SK-N-SH treated with all-trans-retinoic acid at 6 μM for 48 hours (cell line): ENCODE measurements at regions not wholly inside any gene's neighbourhood (a gene's known extent, or its start where the extent isn't known, plus 50 kb on each side); places are given as distances from the start of the nearest gene placed in this dataset.

Source experiments
- ARNTL ChIP-seq: fragments of 450-650 bp; formaldehyde crosslinking; IDR thresholded peaks from 2 replicates; pipeline ENCODE4 v1.5.0; 2020; ENCODE audit warnings: low read depth, mild to moderate bottlenecking, moderate library complexity, borderline replicate concordance
- ESRRG ChIP-seq: fragments of 250-450 bp; sonication (Bioruptor Pico); IDR thresholded peaks from 2 replicates; pipeline ENCODE4 v1.6.1; 2021; ENCODE audit warnings: mild to moderate bottlenecking
- OSR1 ChIP-seq: fragments of 250-450 bp; sonication (Bioruptor Pico); IDR thresholded peaks from 2 replicates; pipeline ENCODE4 v1.8.0; 2022; ENCODE audit warnings: moderate library complexity, mild to moderate bottlenecking, inconsistent platforms
- PPARA ChIP-seq: fragments of 250-450 bp; sonication (Bioruptor Pico); IDR thresholded peaks from 2 replicates; pipeline ENCODE4 v1.5.0; 2020; ENCODE audit warnings: mild to moderate bottlenecking, borderline replicate concordance
- RARB ChIP-seq: fragments of 250-450 bp; sonication (Bioruptor Pico); IDR thresholded peaks from 2 replicates; pipeline ENCODE4 v1.8.0; 2021; ENCODE audit warnings: mild to moderate bottlenecking, moderate library complexity
- SNAI2 ChIP-seq: fragments of 250-450 bp; sonication (Bioruptor Pico); IDR thresholded peaks from 2 replicates; pipeline ENCODE4 v1.5.0; 2020; ENCODE audit warnings: mild to moderate bottlenecking, moderate library complexity
- TOX ChIP-seq: fragments of 250-450 bp; sonication (Bioruptor Pico); IDR thresholded peaks from 2 replicates; pipeline ENCODE4 v1.8.0; 2021; ENCODE audit warnings: mild to moderate bottlenecking, moderate library complexity, borderline replicate concordance
- ZNF8 ChIP-seq: fragments of 450-650 bp; formaldehyde crosslinking; IDR thresholded peaks from 2 replicates; pipeline ENCODE4 v1.5.0; 2020; ENCODE audit warnings: mild to moderate bottlenecking, moderate library complexity
- TF ChIP-seq, protein P1 (sequence below): fragments of 250-450 bp; sonication (Bioruptor Pico); IDR thresholded peaks from 2 replicates; pipeline ENCODE4 v1.5.0; 2020; ENCODE audit warnings: mild to moderate bottlenecking, moderate library complexity
- TF ChIP-seq, protein P2 (sequence below): fragments of 250-450 bp; sonication (Bioruptor Pico); IDR thresholded peaks from 2 replicates; pipeline ENCODE4 v1.8.0; 2020; ENCODE audit warnings: mild to moderate bottlenecking, moderate library complexity, borderline replicate concordance
- TF ChIP-seq, protein P3 (sequence below): fragments of 250-450 bp; sonication (Bioruptor Pico); IDR thresholded peaks from 2 replicates; pipeline ENCODE4 v1.5.1; 2020; ENCODE audit warnings: low read depth, mild to moderate bottlenecking, moderate library complexity
- TF ChIP-seq, protein P4 (sequence below): fragments of 250-450 bp; sonication (Bioruptor Pico); IDR thresholded peaks from 2 replicates; pipeline ENCODE4 v1.8.0; 2021; ENCODE audit warnings: low read depth, mild to moderate bottlenecking, moderate library complexity, borderline replicate concordance

DNA sequence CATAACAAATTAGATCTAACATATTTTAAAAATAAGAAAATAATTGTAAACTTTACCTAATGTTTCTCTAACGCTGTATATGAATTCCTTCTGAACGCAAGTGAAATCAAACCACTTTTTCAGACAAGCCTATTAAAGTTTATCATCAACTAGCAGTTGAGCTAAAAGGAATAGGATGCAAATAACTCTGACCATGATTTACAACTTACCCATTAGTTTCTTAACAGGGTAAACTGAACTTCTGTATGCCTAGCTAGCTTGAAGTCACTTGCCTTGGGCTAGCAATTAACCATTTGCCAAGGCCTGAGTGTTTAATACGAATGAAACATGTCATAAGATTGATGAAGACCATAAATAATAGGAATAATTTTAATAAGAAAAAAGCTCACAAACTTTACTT, 762.7 kb upstream of the ARRDC3 start:
- no peak for TF ChIP-seq ARNTL (CRISPR knock-in tag)
- TF ChIP-seq ZNF8 (CRISPR knock-in tag) = no peak
- TF ChIP-seq PPARA = no peak
- TF ChIP-seq ESRRG (CRISPR knock-in tag) = no peak
- TF ChIP-seq, protein P1, sequence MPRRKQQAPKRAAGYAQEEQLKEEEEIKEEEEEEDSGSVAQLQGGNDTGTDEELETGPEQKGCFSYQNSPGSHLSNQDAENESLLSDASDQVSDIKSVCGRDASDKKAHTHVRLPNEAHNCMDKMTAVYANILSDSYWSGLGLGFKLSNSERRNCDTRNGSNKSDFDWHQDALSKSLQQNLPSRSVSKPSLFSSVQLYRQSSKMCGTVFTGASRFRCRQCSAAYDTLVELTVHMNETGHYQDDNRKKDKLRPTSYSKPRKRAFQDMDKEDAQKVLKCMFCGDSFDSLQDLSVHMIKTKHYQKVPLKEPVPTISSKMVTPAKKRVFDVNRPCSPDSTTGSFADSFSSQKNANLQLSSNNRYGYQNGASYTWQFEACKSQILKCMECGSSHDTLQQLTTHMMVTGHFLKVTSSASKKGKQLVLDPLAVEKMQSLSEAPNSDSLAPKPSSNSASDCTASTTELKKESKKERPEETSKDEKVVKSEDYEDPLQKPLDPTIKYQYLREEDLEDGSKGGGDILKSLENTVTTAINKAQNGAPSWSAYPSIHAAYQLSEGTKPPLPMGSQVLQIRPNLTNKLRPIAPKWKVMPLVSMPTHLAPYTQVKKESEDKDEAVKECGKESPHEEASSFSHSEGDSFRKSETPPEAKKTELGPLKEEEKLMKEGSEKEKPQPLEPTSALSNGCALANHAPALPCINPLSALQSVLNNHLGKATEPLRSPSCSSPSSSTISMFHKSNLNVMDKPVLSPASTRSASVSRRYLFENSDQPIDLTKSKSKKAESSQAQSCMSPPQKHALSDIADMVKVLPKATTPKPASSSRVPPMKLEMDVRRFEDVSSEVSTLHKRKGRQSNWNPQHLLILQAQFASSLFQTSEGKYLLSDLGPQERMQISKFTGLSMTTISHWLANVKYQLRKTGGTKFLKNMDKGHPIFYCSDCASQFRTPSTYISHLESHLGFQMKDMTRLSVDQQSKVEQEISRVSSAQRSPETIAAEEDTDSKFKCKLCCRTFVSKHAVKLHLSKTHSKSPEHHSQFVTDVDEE = no peak
- no peak for TF ChIP-seq TOX (CRISPR knock-in tag)
- TF ChIP-seq, protein P2, sequence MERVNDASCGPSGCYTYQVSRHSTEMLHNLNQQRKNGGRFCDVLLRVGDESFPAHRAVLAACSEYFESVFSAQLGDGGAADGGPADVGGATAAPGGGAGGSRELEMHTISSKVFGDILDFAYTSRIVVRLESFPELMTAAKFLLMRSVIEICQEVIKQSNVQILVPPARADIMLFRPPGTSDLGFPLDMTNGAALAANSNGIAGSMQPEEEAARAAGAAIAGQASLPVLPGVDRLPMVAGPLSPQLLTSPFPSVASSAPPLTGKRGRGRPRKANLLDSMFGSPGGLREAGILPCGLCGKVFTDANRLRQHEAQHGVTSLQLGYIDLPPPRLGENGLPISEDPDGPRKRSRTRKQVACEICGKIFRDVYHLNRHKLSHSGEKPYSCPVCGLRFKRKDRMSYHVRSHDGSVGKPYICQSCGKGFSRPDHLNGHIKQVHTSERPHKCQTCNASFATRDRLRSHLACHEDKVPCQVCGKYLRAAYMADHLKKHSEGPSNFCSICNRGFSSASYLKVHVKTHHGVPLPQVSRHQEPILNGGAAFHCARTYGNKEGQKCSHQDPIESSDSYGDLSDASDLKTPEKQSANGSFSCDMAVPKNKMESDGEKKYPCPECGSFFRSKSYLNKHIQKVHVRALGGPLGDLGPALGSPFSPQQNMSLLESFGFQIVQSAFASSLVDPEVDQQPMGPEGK (CRISPR knock-in tag) = no peak
- no peak for TF ChIP-seq SNAI2
- no peak for TF ChIP-seq RARB (CRISPR knock-in tag)
- TF ChIP-seq OSR1 (CRISPR knock-in tag) = no peak
- TF ChIP-seq, protein P3, sequence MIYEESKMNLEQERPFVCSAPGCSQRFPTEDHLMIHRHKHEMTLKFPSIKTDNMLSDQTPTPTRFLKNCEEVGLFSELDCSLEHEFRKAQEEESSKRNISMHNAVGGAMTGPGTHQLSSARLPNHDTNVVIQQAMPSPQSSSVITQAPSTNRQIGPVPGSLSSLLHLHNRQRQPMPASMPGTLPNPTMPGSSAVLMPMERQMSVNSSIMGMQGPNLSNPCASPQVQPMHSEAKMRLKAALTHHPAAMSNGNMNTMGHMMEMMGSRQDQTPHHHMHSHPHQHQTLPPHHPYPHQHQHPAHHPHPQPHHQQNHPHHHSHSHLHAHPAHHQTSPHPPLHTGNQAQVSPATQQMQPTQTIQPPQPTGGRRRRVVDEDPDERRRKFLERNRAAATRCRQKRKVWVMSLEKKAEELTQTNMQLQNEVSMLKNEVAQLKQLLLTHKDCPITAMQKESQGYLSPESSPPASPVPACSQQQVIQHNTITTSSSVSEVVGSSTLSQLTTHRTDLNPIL (CRISPR knock-in tag) = no peak
- TF ChIP-seq, protein P4, sequence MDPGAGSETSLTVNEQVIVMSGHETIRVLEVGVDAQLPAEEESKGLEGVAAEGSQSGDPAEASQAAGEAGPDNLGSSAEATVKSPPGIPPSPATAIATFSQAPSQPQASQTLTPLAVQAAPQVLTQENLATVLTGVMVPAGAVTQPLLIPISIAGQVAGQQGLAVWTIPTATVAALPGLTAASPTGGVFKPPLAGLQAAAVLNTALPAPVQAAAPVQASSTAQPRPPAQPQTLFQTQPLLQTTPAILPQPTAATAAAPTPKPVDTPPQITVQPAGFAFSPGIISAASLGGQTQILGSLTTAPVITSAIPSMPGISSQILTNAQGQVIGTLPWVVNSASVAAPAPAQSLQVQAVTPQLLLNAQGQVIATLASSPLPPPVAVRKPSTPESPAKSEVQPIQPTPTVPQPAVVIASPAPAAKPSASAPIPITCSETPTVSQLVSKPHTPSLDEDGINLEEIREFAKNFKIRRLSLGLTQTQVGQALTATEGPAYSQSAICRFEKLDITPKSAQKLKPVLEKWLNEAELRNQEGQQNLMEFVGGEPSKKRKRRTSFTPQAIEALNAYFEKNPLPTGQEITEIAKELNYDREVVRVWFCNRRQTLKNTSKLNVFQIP = no peak
